ENCODE measurements at regions not wholly inside any gene's neighbourhood (a gene's known extent, or its start where the extent isn't known, plus 50 kb on each side); places are given as distances from the start of the nearest gene placed in this dataset.
A peak's percentile ranks its signal among the peaks of the same experiment; 100 is the strongest.

DNA sequence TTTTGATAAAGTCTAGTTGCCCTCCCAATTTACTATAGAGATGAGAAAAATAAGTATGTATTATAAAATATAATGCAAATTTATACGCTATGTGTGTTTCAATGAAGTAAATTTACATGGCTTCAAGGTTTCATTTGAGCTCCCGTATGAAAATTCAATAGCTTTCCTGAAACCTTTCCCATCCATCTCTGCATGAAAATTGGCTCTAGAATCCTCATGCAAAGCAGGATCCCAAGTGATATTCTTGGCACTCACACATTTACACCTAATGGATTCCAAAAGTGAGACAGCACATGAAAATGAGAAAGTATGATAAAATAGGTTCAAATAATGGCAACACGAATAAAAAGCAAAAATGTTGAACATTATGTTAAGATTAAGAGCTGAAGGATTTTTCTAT, 1595.8 kb upstream of the SEL1L start (continued):
- TF ChIP-seq CTCF (conservative IDR thresholded peaks at IDR 0.05; ENCODE audit: low read depth in 2 of 2) (no peak), CREB1 (CRISPR knock-in tag; IDR thresholded peaks at IDR 0.05; ENCODE audit: low read depth) (no peak), POLR2AphosphoS5 (IDR thresholded peaks at IDR 0.05; ENCODE audit: low read depth) (no peak), ZNF462 (CRISPR knock-in tag; IDR thresholded peaks at IDR 0.05) (no peak), EZH2 (IDR thresholded peaks at IDR 0.05; ENCODE audit: low read depth, unreplicated experiment) (no peak), ZNF114 (CRISPR knock-in tag; IDR thresholded peaks at IDR 0.05) (no peak)

GRCh38 chr14:83133981-83134645, 1600.5 kb upstream of the SEL1L start:
- no peaks in the 10 kb centered on the region for H3K79me2 ChIP-seq (replicated peaks; ENCODE audit: insufficient read depth)
- H3K27me3 ChIP-seq (ENCODE audit: insufficient read depth): no peaks in the 10 kb centered on the region
- ATAC-seq (peak; percentile 84), DNase-seq (ENCODE audit: low spot score) (no peak)
- H3K27me3 Mint-ChIP-seq (ENCODE audit: insufficient read depth, low read depth, poor library complexity): no peaks in the 10 kb centered on the region
- no peak overlapping the region for H3K4me3 ChIP-seq
- H3K27ac Mint-ChIP-seq: peak overlapping the region; percentile 21; the same call in 1 of the 2 replicates
- H2AFZ ChIP-seq: no peak overlapping the region
- no peak overlapping the region for H3K27ac ChIP-seq (ENCODE audit: low read depth)
- no peaks in the 10 kb centered on the region for H4K20me1 ChIP-seq (replicated peaks; ENCODE audit: insufficient read depth)
- no peaks in the 10 kb centered on the region for H3K9me3 Mint-ChIP-seq
- H3K4me3 Mint-ChIP-seq: no peak overlapping the region
- H3K4me2 ChIP-seq: no peak overlapping the region
- H3K4me1 ChIP-seq (ENCODE audit: insufficient read depth): peaks cover 6% of the 10 kb centered on the region; the same call in 1 of the 2 replicates
- no peaks in the 10 kb centered on the region for H3K36me3 Mint-ChIP-seq (ENCODE audit: low read depth)
- no peaks in the 10 kb centered on the region for H3K9me2 ChIP-seq (ENCODE audit: insufficient read depth)
- H3K4me1 Mint-ChIP-seq: peaks cover 23% of the 10 kb centered on the region; the same call in 2 of the 3 replicates
- no peaks in the 10 kb centered on the region for H3F3A ChIP-seq (replicated peaks; ENCODE audit: low read depth)
- H3K36me3 ChIP-seq (ENCODE audit: insufficient read depth): no peaks in the 10 kb centered on the region
- TF ChIP-seq ZNF462 (CRISPR knock-in tag; IDR thresholded peaks at IDR 0.05) (no peak), ZNF331 (CRISPR knock-in tag; IDR thresholded peaks at IDR 0.05; ENCODE audit: low read depth) (no peak)

Data from GM23338 (cell line).